Transverse colon (tissue), 4 donors: ENCODE measurements at regions not wholly inside any gene's neighbourhood (a gene's known extent, or its start where the extent isn't known, plus 50 kb on each side); places are given as distances from the start of the nearest gene placed in this dataset.

Source experiments
- DNase-seq: peaks from one replicate; pipeline ENCODE4 v3.0.0-alpha.2; 2019
- H3K27ac ChIP-seq, 4 donors: fragments of 200-600 bp; sonication (generic); 2 replicates each; pipeline ENCODE4 v1.5.1; 2016 to 2018; ENCODE audit warnings: inconsistent platforms in 4 of 4
- H3K27me3 ChIP-seq: fragments of 200-600 bp; sonication (generic); 2 replicates; pipeline ENCODE4 v1.5.1; 2017; ENCODE audit warnings: inconsistent platforms
- H3K36me3 ChIP-seq, 4 donors: fragments of 200-600 bp; sonication (generic); 2 replicates each; pipeline ENCODE4 v1.5.1; 2017 to 2019; ENCODE audit warnings: inconsistent platforms in 4 of 4
- H3K4me1 ChIP-seq, 4 donors: fragments of 200-600 bp; sonication (generic); 2 replicates each; pipeline ENCODE4 v1.5.1; 2017 to 2020; ENCODE audit warnings: inconsistent platforms in 4 of 4
- H3K4me3 ChIP-seq, 4 donors: fragments of 200-600 bp; sonication (generic); 1 replicate in 1 of 4; 2 replicates in 3 of 4; pipeline versions ENCODE4 v1.5.1 to v1.6.1; 2017 to 2019; ENCODE audit warnings: inconsistent platforms in 4 of 4
- H3K9me3 ChIP-seq, 2 donors: fragments of 200-600 bp; sonication (generic); 2 replicates each; pipeline ENCODE4 v1.5.1; 2017 to 2019; ENCODE audit warnings: inconsistent platforms in 2 of 2
- CTCF ChIP-seq, 5 experiments: fragments of 200-600 bp in 3 of 5; fragments of 450-650 bp in 2 of 5; sonication (generic) in 3 of 5; IDR thresholded peaks; 1 replicate in 2 of 5; 2 replicates in 3 of 5; pipeline ENCODE4 v1.5.1; 2016 to 2017; ENCODE audit warnings: antibody characterized with exemption in 5 of 5, inconsistent platforms in 3 of 5, mild to moderate bottlenecking in 2 of 5, moderate library complexity in 1 of 5
- EP300 ChIP-seq: sonication (generic); formaldehyde crosslinking; IDR thresholded peaks from one replicate; pipeline ENCODE4 v1.6.1; 2017; ENCODE audit warnings: antibody characterized with exemption, low read depth
- POLR2A ChIP-seq: fragments of 450-650 bp; IDR thresholded peaks from one replicate; pipeline ENCODE4 v1.6.1; 2016; ENCODE audit warnings: antibody characterized with exemption, mild to moderate bottlenecking, moderate library complexity
- POLR2AphosphoS5 ChIP-seq, 3 donors: sonication (generic); formaldehyde crosslinking; IDR thresholded peaks; one replicate each; pipeline ENCODE4 v1.6.1; 2016; ENCODE audit warnings: antibody characterized with exemption in 3 of 3
- WGBS, 2 donors: methylation state at CpG; one replicate each; pipeline ENCODE4 v1.1.5; 2018; ENCODE audit warnings: low coverage in 1 of 2; 5-methylcytosine and 5-hydroxymethylcytosine counted together
- in situ Hi-C, 4 donors: fragments of 200-750 bp; cut with MboI; loops; one replicate each; pipeline versions ENCODE4 v1.15.0 to v1.15.1; 2017; ENCODE audit warnings: low sequenced_read_pairs in 3 of 4, low pct_ligation_motif_present in 1 of 4, low pct_unique_long_range_greater_than_20kb in 1 of 4
- intact Hi-C: fragments of 100-400 bp; cut with DNase I; formaldehyde crosslinking; loops from one replicate; pipeline ENCODE4 v1.15.1; 2023; ENCODE audit warnings: low total_unique reads

GRCh38 chr2:45328264-45328870, 282.7 kb downstream of the SRBD1 start:
- no peak overlapping the region for H3K4me3 ChIP-seq
- 64 to 85% methylated on average over 2 to 3 of the region's 3 CpGs for WGBS, 2 donors
- H3K4me1 ChIP-seq, result no peaks in the 10 kb centered on the region
- in situ Hi-C loops (no loop called here), intact Hi-C loops (no loop called here)
- TF ChIP-seq EP300 (no peak), POLR2AphosphoS5 (IDR thresholded peaks at IDR 0.05) (no peak), CTCF (IDR thresholded peaks at IDR 0.05) (no peak), POLR2A (no peak)
- no peaks in the 10 kb centered on the region for H3K9me3 ChIP-seq
- no peak for DNase-seq
- H3K27ac ChIP-seq, result no peak overlapping the region
- H3K36me3 ChIP-seq, result no peaks in the 10 kb centered on the region
- H3K27me3 ChIP-seq, result no peaks in the 10 kb centered on the region

- no peaks in the 10 kb centered on the region for H3K36me3 ChIP-seq
- H3K27ac ChIP-seq, result no peak overlapping the region
- no peak for DNase-seq
- H3K4me1 ChIP-seq, result no peaks in the 10 kb centered on the region
- TF ChIP-seq EP300 (no peak), POLR2AphosphoS5 (IDR thresholded peaks at IDR 0.05) (no peak), CTCF (IDR thresholded peaks at IDR 0.05) (no peak), POLR2A (no peak)
- H3K9me3 ChIP-seq, result no peaks in the 10 kb centered on the region
- H3K4me3 ChIP-seq, result no peak overlapping the region
- in situ Hi-C loops, result no loop called here
- no peaks in the 10 kb centered on the region for H3K27me3 ChIP-seq
- intact Hi-C loops, result no loop called here
- WGBS, 2 donors, result 93% methylated on average over 3 of the region's 3 CpGs; no CpG with 5 or more reads in 1 of the 2 donors
These were observed 287.7 kb downstream of the SRBD1 start for GRCh38 chr2:45323344-45323743.

GRCh38 chr2:45320956-45321355, 290.1 kb downstream of the SRBD1 start:
- intact Hi-C loops, result no loop called here
- TF ChIP-seq CTCF (IDR thresholded peaks at IDR 0.05) (no peak), EP300 (no peak), POLR2A (no peak), POLR2AphosphoS5 (IDR thresholded peaks at IDR 0.05) (no peak)
- WGBS, 2 donors, result 86 to 91% methylated on average over 2 of the region's 2 CpGs
- H3K4me3 ChIP-seq, result no peak overlapping the region
- H3K4me1 ChIP-seq, result no peaks in the 10 kb centered on the region
- H3K36me3 ChIP-seq, result no peaks in the 10 kb centered on the region
- in situ Hi-C loops, result no loop called here
- H3K9me3 ChIP-seq, result no peaks in the 10 kb centered on the region
- H3K27me3 ChIP-seq, result no peaks in the 10 kb centered on the region
- no peak for DNase-seq
- no peak overlapping the region for H3K27ac ChIP-seq

- Histone ChIP-seq H3K27me3 (no peaks in the 10 kb centered on the region), H3K36me3 (no peaks in the 10 kb centered on the region), H3K9me3 (no peaks in the 10 kb centered on the region), H3K4me3 (no peak overlapping the region), H3K4me1 (no peaks in the 10 kb centered on the region), H3K27ac (no peak overlapping the region)
- WGBS, 2 donors, result 81 to 89% methylated on average over 4 to 7 of the region's 7 CpGs
- in situ Hi-C loops, result no loop called here
- intact Hi-C loops, result no loop called here
- TF ChIP-seq EP300, result no peak
- TF ChIP-seq POLR2A, result no peak
- DNase-seq, result no peak
These were observed 291.2 kb downstream of the SRBD1 start for GRCh38 chr2:45319683-45320455.
